ENCODE measurements at regions not wholly inside any gene's neighbourhood (a gene's known extent, or its start where the extent isn't known, plus 50 kb on each side); places are given as distances from the start of the nearest gene placed in this dataset.

DNA sequence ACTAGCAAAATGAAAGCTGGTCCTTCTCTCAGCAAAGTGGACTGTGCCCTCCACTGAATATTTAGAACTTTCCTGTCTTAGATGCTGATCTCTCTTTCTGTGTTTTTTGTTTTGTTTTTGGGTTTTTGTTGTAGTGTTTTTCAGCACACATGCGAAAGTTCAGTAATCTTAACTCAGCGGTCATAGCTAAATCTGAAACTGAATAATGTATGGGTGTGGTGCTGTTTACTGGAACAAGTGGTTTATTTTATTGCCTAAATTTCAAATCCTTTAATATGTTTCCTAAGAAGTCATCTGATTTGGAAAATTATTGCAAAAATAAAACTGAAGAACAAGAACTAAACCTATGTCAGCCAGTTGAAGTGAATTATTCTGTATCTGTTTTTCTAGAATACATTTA is 116.0 kb upstream of the LRIG3 start:
- no peaks in the 10 kb centered on the region for H3K36me3 ChIP-seq (ENCODE audit: low read depth)
- H3K27ac ChIP-seq, result no peak overlapping the region
- no peak overlapping the region for H2AFZ ChIP-seq
- H3K4me2 ChIP-seq, result no peak overlapping the region
- ChIA-PET POLR2A (ENCODE audit: unreplicated experiment) (no interaction called here), CTCF (no interaction called here)
- no peak overlapping the region for H3K4me3 ChIP-seq
- H3K79me2 ChIP-seq (ENCODE audit: low read depth), result no peaks in the 10 kb centered on the region
- intact Hi-C loops (cut with micrococcal nuclease; ENCODE audit: unreplicated experiment), result no loop called here
- H3K9me3 ChIP-seq (ENCODE audit: insufficient read depth, low read depth), result peaks cover 2% of the 10 kb centered on the region; the same call in 1 of the 2 replicates
- H3K27me3 ChIP-seq (ENCODE audit: insufficient read depth, low read depth), result no peaks in the 10 kb centered on the region
- TF ChIP-seq CTCF (conservative IDR thresholded peaks at IDR 0.05) (no peak), EZH2 (IDR thresholded peaks at IDR 0.05; ENCODE audit: low read depth) (no peak)
- H4K20me1 ChIP-seq (ENCODE audit: insufficient read depth), result no peaks in the 10 kb centered on the region
- DNase-seq, result no peak
- peaks cover 16% of the 10 kb centered on the region for H3K4me1 ChIP-seq (replicated peaks; ENCODE audit: insufficient read depth)
- no peaks in the 10 kb centered on the region; the same call in 1 of the 2 replicates for H3K9me2 ChIP-seq (ENCODE audit: insufficient read depth)
- BruUV-seq (replicated peaks), result no TSS peak
- H3F3A ChIP-seq (ENCODE audit: insufficient read depth, low read depth), result peaks cover 11% of the 10 kb centered on the region

GRCh38 chr12:59031313-59031712 is 111.0 kb upstream of the LRIG3 start:
- H3K9me3 ChIP-seq (ENCODE audit: insufficient read depth, low read depth), result peaks cover 5% of the 10 kb centered on the region; the same call in 1 of the 2 replicates
- ChIA-PET POLR2A (ENCODE audit: unreplicated experiment) (no interaction called here), CTCF (no interaction called here)

GRCh38 chr12:59030415-59030814 is 110.1 kb upstream of the LRIG3 start:
- no peaks in the 10 kb centered on the region for H3K79me2 ChIP-seq (ENCODE audit: low read depth)
- no peaks in the 10 kb centered on the region for H4K20me1 ChIP-seq (ENCODE audit: insufficient read depth)
- H3K27me3 ChIP-seq (ENCODE audit: insufficient read depth, low read depth), result no peaks in the 10 kb centered on the region
- H3K27ac ChIP-seq, result no peak overlapping the region
- POLR2A ChIA-PET (ENCODE audit: unreplicated experiment), result no interaction called here
- no peak for TF ChIP-seq CTCF (conservative IDR thresholded peaks at IDR 0.05)
- no peak overlapping the region for H3K4me2 ChIP-seq
- BruUV-seq (replicated peaks), result no TSS peak
- 0 out of 2 replicates have a peak, but pooled peaks cover 5% of the 10 kb centered on the region for H3K9me3 ChIP-seq (ENCODE audit: insufficient read depth, low read depth)
- H3K4me3 ChIP-seq, result no peak overlapping the region
- CTCF ChIA-PET, result no interaction called here
- H2AFZ ChIP-seq, result no peak overlapping the region
- no peaks in the 10 kb centered on the region for H3K9me2 ChIP-seq (ENCODE audit: insufficient read depth)
- intact Hi-C loops (cut with micrococcal nuclease; ENCODE audit: unreplicated experiment), result no loop called here
- no peaks in the 10 kb centered on the region for H3K36me3 ChIP-seq (ENCODE audit: low read depth)
- DNase-seq, result peak in 1 of 2 experiments; percentile 58
- H3F3A ChIP-seq (ENCODE audit: insufficient read depth, low read depth), result no peaks in the 10 kb centered on the region; the same call in 1 of the 2 replicates
- H3K4me1 ChIP-seq (replicated peaks; ENCODE audit: insufficient read depth), result peaks cover 16% of the 10 kb centered on the region

More at GRCh38 chr12:59031313-59031712, 111.0 kb upstream of the LRIG3 start:
- H4K20me1 ChIP-seq (ENCODE audit: insufficient read depth), result no peaks in the 10 kb centered on the region
- no peaks in the 10 kb centered on the region for H3K27me3 ChIP-seq (ENCODE audit: insufficient read depth, low read depth)
- no peaks in the 10 kb centered on the region for H3K79me2 ChIP-seq (ENCODE audit: low read depth)
- peaks cover 16% of the 10 kb centered on the region for H3K4me1 ChIP-seq (replicated peaks; ENCODE audit: insufficient read depth)
- no peak for DNase-seq
- no peaks in the 10 kb centered on the region for H3K36me3 ChIP-seq (ENCODE audit: low read depth)
- no TSS peak for BruUV-seq (replicated peaks)
- intact Hi-C loops (cut with micrococcal nuclease; ENCODE audit: unreplicated experiment), result no loop called here
- no peak overlapping the region for H2AFZ ChIP-seq
- H3K4me3 ChIP-seq, result no peak overlapping the region
- TF ChIP-seq CTCF (conservative IDR thresholded peaks at IDR 0.05) (no peak), EZH2 (IDR thresholded peaks at IDR 0.05; ENCODE audit: low read depth) (no peak)
- H3K9me2 ChIP-seq (ENCODE audit: insufficient read depth), result no peaks in the 10 kb centered on the region; the same call in 1 of the 2 replicates
- no peak overlapping the region for H3K27ac ChIP-seq
- no peak overlapping the region for H3K4me2 ChIP-seq
- H3F3A ChIP-seq (ENCODE audit: insufficient read depth, low read depth), result no peaks in the 10 kb centered on the region; the same call in 1 of the 2 replicates
